Sigmoid colon (tissue), 3 donors: ENCODE measurements at regions not wholly inside any gene's neighbourhood (a gene's known extent, or its start where the extent isn't known, plus 50 kb on each side); places are given as distances from the start of the nearest gene placed in this dataset.

Source experiments
- CTCF ChIP-seq, 4 experiments: fragments of 450-650 bp in 3 of 4; fragments of 200-600 bp in 1 of 4; IDR thresholded peaks; one replicate each; pipeline ENCODE4 v1.5.1; 2016 to 2019; ENCODE audit warnings: antibody characterized with exemption in 4 of 4, mild to moderate bottlenecking in 3 of 4, moderate library complexity in 2 of 4
- POLR2A ChIP-seq, 2 donors: fragments of 450-650 bp; IDR thresholded peaks; one replicate each; pipeline ENCODE4 v1.6.1; 2016; ENCODE audit warnings: antibody characterized with exemption in 2 of 2, mild to moderate bottlenecking in 2 of 2, moderate library complexity in 2 of 2

GRCh38 chr6:1254326-1254725, 57.6 kb upstream of the FOXQ1 start:
- no peak for TF ChIP-seq CTCF (IDR thresholded peaks at IDR 0.05)
- no peak for TF ChIP-seq POLR2A (IDR thresholded peaks at IDR 0.05)
